Sigmoid colon (tissue), 4 donors: ENCODE measurements at regions not wholly inside any gene's neighbourhood (a gene's known extent, or its start where the extent isn't known, plus 50 kb on each side); places are given as distances from the start of the nearest gene placed in this dataset.

Experiments used
- EP300 ChIP-seq, 4 donors: sonication (generic); formaldehyde crosslinking; IDR thresholded peaks; one replicate each; pipeline ENCODE4 v1.6.1; 2017; ENCODE audit warnings: antibody characterized with exemption in 4 of 4
- POLR2A ChIP-seq, 2 donors: fragments of 450-650 bp; IDR thresholded peaks; one replicate each; pipeline ENCODE4 v1.6.1; 2016; ENCODE audit warnings: antibody characterized with exemption in 2 of 2, mild to moderate bottlenecking in 2 of 2, moderate library complexity in 2 of 2
- POLR2AphosphoS5 ChIP-seq, 4 donors: sonication (generic); formaldehyde crosslinking; IDR thresholded peaks; one replicate each; pipeline ENCODE4 v1.6.1; 2017; ENCODE audit warnings: antibody characterized with exemption in 4 of 4
- TF ChIP-seq, protein P1 (sequence below), 4 experiments: fragments of 450-650 bp in 3 of 4; fragments of 200-600 bp in 1 of 4; IDR thresholded peaks; one replicate each; pipeline ENCODE4 v1.5.1; 2016 to 2019; ENCODE audit warnings: antibody characterized with exemption in 4 of 4, mild to moderate bottlenecking in 3 of 4, moderate library complexity in 2 of 4

DNA sequence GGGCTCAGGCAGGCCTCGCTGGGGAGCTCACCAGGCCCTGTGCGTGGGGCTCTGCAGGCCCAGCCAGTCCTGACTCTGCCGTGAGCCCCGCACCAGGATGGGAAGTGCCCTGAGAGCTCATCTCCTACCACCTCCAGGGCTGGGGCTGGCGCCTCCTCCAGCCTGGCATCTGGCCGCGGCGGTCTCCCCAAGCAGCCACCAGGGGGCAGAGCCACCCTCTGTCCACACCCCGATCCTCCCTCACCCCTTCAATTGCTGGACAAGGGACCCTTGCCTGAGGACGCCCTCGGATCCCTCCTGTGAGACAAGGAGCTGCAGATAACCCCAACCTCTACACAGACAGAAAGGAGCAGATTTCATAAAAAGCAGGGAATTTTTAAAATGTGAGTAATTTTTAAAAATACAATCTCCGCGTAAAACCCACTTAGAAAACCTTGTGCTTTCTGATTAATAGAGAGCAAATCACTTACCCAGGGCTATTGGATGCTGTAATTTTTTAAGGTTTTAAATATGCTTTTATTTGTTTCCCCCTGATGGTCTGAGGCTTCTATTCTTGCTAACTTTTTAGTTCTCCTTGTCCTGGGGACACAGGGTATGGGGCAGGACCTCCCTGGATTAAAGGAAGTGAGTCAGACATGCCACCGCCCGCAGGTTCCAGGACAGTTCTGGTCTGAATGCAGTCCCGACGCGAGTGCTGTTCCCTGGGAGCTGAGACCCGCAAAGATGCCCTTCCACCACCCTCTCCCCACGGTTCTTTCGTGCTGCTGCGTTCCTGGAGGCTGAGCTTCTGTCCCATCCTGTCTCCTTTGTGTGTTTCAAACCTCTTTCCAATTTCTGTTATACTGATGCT is 52.3 kb upstream of the CHRNA7 start:
- TF ChIP-seq, protein P1, sequence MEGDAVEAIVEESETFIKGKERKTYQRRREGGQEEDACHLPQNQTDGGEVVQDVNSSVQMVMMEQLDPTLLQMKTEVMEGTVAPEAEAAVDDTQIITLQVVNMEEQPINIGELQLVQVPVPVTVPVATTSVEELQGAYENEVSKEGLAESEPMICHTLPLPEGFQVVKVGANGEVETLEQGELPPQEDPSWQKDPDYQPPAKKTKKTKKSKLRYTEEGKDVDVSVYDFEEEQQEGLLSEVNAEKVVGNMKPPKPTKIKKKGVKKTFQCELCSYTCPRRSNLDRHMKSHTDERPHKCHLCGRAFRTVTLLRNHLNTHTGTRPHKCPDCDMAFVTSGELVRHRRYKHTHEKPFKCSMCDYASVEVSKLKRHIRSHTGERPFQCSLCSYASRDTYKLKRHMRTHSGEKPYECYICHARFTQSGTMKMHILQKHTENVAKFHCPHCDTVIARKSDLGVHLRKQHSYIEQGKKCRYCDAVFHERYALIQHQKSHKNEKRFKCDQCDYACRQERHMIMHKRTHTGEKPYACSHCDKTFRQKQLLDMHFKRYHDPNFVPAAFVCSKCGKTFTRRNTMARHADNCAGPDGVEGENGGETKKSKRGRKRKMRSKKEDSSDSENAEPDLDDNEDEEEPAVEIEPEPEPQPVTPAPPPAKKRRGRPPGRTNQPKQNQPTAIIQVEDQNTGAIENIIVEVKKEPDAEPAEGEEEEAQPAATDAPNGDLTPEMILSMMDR (IDR thresholded peaks at IDR 0.05), result peak; percentile 17 to 68 (median 66)
- TF ChIP-seq POLR2AphosphoS5 (IDR thresholded peaks at IDR 0.05), result no peak
- no peak for TF ChIP-seq POLR2A (IDR thresholded peaks at IDR 0.05)
- TF ChIP-seq EP300 (IDR thresholded peaks at IDR 0.05), result no peak
